HFFc6 (cell line): ENCODE measurements at regions not wholly inside any gene's neighbourhood (a gene's known extent, or its start where the extent isn't known, plus 50 kb on each side); places are given as distances from the start of the nearest gene placed in this dataset.

Experiments used
- DNase-seq: peaks from one replicate; pipeline ENCODE4 v3.0.0-alpha.2; 2018
- H3K27ac Mint-ChIP-seq: 2 replicates; pipeline ENCODE4 v1.8.0; 2020; ENCODE audit warnings: mild to moderate bottlenecking, mixed read lengths
- H3K27me3 Mint-ChIP-seq: 2 replicates; pipeline ENCODE4 v1.8.0; 2021; ENCODE audit warnings: mild to moderate bottlenecking, moderate library complexity, mixed read lengths; ENCODE audit not compliant: insufficient read depth
- H3K36me3 Mint-ChIP-seq: 2 replicates; pipeline ENCODE4 v1.8.0; 2021; ENCODE audit warnings: low read depth, mixed read lengths
- H3K4me1 Mint-ChIP-seq: 2 replicates; pipeline ENCODE4 v1.8.0; 2020; ENCODE audit warnings: low read depth, mixed read lengths
- H3K4me3 Mint-ChIP-seq: 2 replicates; pipeline ENCODE4 v1.8.0; 2020; ENCODE audit warnings: mild to moderate bottlenecking, moderate library complexity, mixed read lengths
- H3K9me3 Mint-ChIP-seq: 2 replicates; pipeline ENCODE4 v1.8.0; 2020; ENCODE audit warnings: mild to moderate bottlenecking, mixed read lengths
- TF ChIP-seq, protein P1 (sequence below): fragments of 200-600 bp; sonication (generic); IDR thresholded peaks from 2 replicates; pipeline ENCODE4 v1.5.0; 2021; ENCODE audit warnings: antibody characterized with exemption, mild to moderate bottlenecking

GRCh38 chr18:75927791-75928190 is 500.3 kb upstream of the SMIM21 start:
- Mint-ChIP-seq H3K27ac (no peak overlapping the region), H3K9me3 (peaks cover 29% of the 10 kb centered on the region), H3K36me3 (no peaks in the 10 kb centered on the region), H3K4me3 (no peak overlapping the region), H3K4me1 (no peaks in the 10 kb centered on the region), H3K27me3 (no peaks in the 10 kb centered on the region)
- DNase-seq = no peak
- TF ChIP-seq, protein P1, sequence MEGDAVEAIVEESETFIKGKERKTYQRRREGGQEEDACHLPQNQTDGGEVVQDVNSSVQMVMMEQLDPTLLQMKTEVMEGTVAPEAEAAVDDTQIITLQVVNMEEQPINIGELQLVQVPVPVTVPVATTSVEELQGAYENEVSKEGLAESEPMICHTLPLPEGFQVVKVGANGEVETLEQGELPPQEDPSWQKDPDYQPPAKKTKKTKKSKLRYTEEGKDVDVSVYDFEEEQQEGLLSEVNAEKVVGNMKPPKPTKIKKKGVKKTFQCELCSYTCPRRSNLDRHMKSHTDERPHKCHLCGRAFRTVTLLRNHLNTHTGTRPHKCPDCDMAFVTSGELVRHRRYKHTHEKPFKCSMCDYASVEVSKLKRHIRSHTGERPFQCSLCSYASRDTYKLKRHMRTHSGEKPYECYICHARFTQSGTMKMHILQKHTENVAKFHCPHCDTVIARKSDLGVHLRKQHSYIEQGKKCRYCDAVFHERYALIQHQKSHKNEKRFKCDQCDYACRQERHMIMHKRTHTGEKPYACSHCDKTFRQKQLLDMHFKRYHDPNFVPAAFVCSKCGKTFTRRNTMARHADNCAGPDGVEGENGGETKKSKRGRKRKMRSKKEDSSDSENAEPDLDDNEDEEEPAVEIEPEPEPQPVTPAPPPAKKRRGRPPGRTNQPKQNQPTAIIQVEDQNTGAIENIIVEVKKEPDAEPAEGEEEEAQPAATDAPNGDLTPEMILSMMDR = no peak

- no peaks in the 10 kb centered on the region for H3K4me1 Mint-ChIP-seq
- H3K4me3 Mint-ChIP-seq = no peak overlapping the region
- DNase-seq = no peak
- no peak overlapping the region for H3K27ac Mint-ChIP-seq
- no peaks in the 10 kb centered on the region for H3K36me3 Mint-ChIP-seq
- TF ChIP-seq, protein P1 = no peak
- no peaks in the 10 kb centered on the region for H3K27me3 Mint-ChIP-seq
- H3K9me3 Mint-ChIP-seq = peaks cover 35% of the 10 kb centered on the region
Observed at GRCh38 chr18:75926811-75927210, 499.3 kb upstream of the SMIM21 start.

- Mint-ChIP-seq H3K36me3 (no peaks in the 10 kb centered on the region), H3K27ac (no peak overlapping the region), H3K4me1 (no peaks in the 10 kb centered on the region), H3K4me3 (no peak overlapping the region), H3K9me3 (peaks cover 41% of the 10 kb centered on the region), H3K27me3 (no peaks in the 10 kb centered on the region)
- TF ChIP-seq, protein P1 = no peak
- DNase-seq = peak; percentile 2
Observed at GRCh38 chr18:75923169-75923568, 495.7 kb upstream of the SMIM21 start.

DNA sequence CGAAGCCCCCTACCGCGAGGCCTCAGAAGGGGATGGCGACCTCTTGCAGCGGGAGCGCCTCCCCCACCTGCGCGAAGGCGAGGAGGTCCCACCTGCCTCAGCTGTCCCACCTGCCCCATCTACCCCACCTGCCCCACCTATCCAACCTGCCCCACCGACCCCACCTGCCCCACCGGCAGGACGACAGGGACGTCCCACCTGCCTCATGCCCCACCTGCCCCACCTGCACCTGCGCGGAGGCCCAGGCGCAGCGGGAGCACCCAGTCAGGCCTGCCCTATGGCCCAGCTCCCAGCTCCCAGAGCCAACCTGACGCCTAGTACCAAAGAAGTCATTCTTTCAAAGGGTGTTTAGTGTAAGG is 489.1 kb upstream of the SMIM21 start:
- Mint-ChIP-seq H3K9me3 (peaks cover 17% of the 10 kb centered on the region), H3K4me1 (no peaks in the 10 kb centered on the region), H3K4me3 (no peak overlapping the region)

GRCh38 chr18:75915941-75916623 is 488.6 kb upstream of the SMIM21 start:
- Mint-ChIP-seq H3K27me3 (no peaks in the 10 kb centered on the region; the same call in 1 of the 2 replicates), H3K27ac (no peak overlapping the region), H3K36me3 (no peaks in the 10 kb centered on the region), H3K4me3 (no peak overlapping the region), H3K4me1 (no peaks in the 10 kb centered on the region), H3K9me3 (peaks cover 12% of the 10 kb centered on the region)
- no peak for DNase-seq
- TF ChIP-seq, protein P1 = no peak

More for the DNA sequence above, 489.1 kb upstream of the SMIM21 start:
- no peaks in the 10 kb centered on the region; the same call in 1 of the 2 replicates for H3K27me3 Mint-ChIP-seq
- H3K27ac Mint-ChIP-seq = no peak overlapping the region
- no peaks in the 10 kb centered on the region for H3K36me3 Mint-ChIP-seq
- TF ChIP-seq, protein P1 = no peak
- no peak for DNase-seq
